ENCODE measurements at regions not wholly inside any gene's neighbourhood (a gene's known extent, or its start where the extent isn't known, plus 50 kb on each side); places are given as distances from the start of the nearest gene placed in this dataset.

DNA sequence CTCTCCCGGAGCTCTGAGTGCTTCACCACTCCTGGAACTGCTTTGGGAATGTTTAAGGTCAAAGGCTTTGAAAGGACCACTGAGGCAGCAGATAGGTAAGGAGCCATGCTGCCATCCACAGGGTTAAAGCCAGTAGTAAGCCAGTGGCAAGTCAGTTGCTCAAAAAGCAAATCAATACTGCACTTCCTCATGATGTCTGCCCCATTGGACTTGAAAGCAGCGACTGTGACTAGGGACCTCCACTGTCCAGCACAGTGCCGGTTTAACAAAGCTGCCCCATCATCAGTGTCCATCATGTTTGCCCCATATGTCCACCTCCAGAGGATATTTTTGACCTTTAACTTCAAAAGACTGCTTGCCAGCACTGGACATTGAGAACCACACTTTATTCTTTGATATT is 49.9 kb upstream of the FGF13 start:
- CTCF ChIA-PET: no interaction called here
- POLR2A ChIA-PET: no interaction called here
- no peak for DNase-seq (ENCODE audit: low read depth, low spot score)
- no peak for TF ChIP-seq CTCF (IDR thresholded peaks at IDR 0.05; ENCODE audit: insufficient read depth, low read length, missing control alignments)
- H3K4me3 ChIP-seq (ENCODE audit: low read depth, low read length): no peak overlapping the region
